Retina (tissue), 1 donor: ENCODE measurements at regions not wholly inside any gene's neighbourhood (a gene's known extent, or its start where the extent isn't known, plus 50 kb on each side); places are given as distances from the start of the nearest gene placed in this dataset.
"Not testable (repeated sequence)": the region's sequence is repeated elsewhere in the genome, so short reads cannot be mapped to it uniquely, and the experiment has no call there.

ENCODE experiments used
- DNase-seq: peaks from one replicate; pipeline ENCODE4 v3.0.0-alpha.2; 2016

DNA sequence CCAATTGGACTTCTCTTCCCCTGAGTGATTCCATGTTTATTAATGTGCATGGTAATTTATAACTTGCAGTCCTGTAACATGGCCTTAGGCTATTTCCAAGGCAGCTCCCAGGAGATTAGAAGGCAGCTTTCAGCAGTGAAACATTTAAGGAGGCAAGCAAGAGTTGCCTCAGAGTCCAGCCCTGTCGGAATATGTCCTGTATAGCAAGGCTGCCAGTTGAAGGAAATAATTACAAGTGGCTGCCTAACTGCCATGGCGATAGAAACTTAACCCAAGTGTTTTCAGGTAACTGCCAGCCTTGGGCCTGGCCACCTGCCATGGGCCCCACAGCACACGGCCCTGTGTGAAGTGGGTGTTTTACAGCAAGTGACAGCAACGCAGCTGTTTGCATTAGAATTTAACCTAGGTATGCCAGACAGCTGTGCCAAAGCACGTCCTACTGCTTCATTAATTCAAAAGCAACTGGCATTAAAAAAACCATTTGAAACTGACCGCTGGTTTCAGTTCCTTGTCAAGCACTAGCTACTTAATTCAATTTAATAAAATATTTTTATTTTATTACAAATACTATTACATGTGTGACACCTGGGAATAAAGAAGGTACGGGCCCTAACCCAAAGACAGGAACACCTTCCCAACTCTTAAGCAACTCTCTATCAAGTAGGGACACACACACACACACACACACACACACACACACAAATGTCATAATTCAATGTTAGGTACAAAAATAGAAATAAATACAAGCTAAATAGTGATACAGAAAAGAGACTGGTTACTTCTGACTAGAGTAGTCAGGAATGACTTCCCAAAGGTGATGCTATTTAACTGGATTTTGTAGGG is 151.8 kb upstream of the HEY2 start:
- DNase-seq = peak; percentile 38

DNA sequence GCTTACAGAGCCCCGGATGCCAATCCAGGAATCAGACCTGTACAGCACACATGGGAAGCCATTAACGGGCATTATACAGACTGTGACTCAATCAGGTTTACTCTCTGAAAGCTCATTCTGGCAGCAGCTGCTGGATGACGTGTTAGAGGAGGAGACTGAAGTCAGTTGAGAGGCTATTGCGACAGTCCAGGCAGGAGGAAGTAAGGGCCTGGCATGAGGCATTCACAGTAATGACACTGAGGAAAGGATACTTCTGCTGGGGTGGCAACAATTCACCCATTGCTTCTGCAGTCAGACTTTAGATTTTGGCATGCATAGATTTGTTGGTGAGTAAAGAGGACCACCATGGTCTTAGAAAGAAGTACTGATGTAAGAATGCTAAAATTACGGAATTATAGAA is 151.0 kb upstream of the HEY2 start:
- DNase-seq = no peak

GRCh38 chr6:125604257-125604656 is 145.2 kb upstream of the HEY2 start:
- DNase-seq = no peak

GRCh38 chr6:125611573-125612344 is 137.7 kb upstream of the HEY2 start:
- DNase-seq = peak; percentile 57

GRCh38 chr6:125612345-125612846 is 137.0 kb upstream of the HEY2 start:
- DNase-seq = no peak

- DNase-seq = no peak
Measured at GRCh38 chr6:125618629-125619028, 130.8 kb upstream of the HEY2 start.

DNA sequence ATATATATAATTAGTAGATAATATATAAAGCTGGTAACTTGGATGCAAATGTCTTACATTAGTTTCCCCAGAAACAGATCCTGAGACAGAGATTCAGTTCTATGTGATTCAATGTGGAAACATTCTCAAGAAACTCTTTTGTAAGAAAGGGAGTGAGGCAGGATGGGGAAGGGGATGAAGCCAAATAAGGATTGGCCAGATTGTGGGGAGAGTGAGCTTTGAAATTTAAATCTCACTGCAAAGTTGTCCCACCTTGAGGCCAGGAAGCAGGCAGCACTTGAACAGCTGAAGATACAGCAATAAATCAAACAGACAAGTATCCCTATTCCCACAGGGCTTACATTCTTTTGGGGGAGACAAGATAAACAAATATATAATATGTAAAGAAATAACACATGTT is 126.3 kb upstream of the HEY2 start:
- DNase-seq = no peak

DNA sequence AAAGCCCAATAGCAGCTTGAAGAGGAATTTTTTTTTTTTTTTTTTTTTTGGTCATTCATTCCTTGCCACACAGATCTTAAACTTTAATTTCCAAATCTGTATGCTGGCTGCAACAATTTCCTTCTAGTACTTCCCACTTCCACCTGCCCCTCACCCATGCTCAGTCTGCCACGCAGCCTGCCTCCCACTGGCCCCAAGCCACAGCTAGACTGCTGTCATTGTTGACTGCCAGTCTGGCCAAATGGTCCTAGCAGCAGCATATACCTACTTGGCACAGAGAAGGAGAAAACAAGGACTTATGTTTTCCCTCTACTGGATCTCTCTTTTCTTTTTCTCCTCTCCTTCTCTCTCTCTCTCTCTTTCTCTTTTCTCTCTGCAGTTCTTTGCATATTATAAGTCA is 118.3 kb upstream of the HEY2 start:
- DNase-seq = no peak

GRCh38 chr6:125636011-125636410 is 113.4 kb upstream of the HEY2 start:
- not testable (repeated sequence) for DNase-seq

DNA sequence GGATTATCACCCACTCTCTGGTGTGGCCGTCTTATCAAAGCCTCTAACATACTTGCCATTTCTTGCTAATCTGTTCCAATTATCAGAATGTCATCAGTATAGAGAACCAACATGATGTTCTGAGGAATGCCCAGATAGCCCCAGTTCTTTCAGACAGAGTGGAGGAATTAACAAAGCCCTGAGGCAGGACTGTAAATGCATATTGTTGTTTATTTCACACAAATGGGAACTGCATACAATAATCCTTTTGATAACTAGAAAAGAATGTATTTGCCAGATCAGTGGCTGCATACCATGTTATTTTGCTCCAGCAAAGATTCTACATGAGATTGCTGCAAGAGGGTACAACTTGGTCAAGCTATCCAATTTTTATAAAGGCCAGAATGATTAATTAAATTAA is 112.8 kb upstream of the HEY2 start:
- no peak for DNase-seq

DNA sequence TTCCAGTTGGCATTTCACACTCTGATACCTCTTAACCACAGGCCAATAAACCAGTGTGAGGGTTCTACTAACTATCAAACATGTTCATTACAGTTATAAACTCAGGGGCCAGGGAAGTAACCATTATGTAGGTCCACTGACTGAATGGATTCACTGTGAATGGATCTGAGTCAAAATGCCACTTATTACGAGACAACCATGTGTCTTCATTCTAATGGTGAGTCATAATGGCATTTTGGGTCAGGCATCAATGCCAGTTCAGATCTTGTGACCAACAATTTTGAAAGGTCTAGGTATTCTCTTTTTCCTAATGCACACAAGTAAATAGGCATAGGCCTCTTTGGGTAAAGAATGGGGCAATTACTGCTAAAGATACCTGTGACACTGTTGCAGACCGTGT is 112.2 kb upstream of the HEY2 start:
- DNase-seq = no peak

DNA sequence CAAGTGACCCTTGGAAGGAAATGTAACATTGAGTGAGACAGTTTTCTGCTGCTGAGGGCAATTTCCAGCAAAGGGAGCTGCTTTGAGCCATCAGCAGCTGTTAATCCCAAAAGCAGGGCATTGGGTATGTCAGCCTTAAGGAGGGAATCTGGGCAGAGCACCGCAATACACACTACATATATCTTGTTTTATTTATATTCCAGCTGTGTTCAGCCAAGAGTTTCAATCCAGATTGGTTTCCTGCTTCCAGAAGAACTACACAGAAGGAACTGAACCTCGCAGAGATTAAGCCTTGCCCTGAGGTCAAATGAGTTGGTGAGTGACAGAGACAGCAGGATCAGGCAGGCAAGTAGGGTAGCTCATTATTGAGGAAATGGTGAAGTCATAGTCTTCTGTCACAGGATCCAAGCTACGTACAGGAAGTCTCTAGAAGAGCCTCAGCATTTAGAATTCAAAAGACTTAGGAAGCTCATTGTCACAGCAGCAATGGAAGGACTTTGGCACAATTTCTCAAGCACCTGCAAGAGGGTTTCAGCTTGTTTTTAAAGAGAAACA is 109.9 kb upstream of the HEY2 start:
- no peak for DNase-seq

DNA sequence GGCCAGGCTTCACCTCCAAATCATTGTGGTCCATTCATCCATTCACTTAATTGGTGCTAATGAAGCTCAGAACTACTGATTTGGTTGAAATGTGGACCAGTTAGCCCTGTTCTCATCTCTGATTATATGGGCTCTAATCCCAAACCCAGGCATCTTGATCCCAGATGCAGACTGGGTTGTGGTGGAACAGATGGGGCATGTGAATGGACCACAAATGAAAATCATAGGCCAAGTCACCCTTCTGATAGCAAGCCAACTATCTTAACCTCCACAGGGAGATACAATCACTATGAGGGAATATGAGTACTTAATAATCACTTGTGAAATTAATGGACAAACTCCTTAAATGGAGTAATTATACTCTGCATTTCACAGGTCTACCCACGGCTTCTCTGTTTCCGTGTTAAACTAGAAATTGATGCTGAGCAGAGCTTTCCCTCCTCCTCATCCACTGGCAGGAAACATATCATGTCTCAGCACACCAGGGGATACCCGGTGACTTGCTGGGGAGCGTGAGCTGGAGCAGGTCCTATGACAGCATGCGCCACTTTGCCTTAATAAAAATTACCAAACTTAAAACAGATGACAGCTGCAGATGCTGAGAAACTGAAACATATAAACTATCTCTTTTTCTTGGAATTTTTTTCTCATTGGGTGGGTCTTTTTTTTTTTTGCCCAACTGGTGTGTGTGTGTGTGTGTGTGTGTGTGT is 108.8 kb upstream of the HEY2 start:
- DNase-seq = no peak

DNA sequence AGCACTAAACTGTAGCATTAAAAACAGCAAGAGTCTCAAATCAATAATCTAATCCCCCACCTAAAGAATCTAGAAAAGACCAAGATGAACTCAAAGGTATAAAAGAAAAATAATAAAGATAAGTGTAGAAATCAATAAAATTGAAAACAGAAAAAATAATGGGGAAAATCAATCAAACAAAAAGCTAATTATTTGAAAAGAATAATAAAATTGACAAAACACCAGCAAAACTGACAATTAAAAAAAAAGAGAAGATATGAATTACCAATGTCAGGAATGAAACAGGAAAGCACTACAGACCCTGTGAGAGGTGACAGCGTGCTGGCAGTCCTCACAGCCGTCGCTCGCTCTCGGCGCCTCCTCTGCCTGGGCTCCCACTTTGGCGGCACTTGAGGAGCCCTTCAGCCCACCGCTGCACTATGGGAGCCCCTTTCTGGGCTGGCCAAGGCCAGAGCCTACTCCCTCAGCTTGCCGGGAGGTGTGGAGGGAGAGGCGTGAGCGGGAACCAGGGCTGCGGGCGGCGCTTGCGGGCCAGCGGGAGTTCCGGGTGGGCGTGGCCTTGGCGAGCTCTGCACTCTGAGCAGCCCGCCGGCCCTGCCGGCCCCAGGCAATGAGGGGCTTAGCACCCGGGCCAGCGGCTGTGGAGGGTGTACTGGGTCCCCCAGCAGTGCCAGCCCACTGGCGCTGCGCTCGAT is 105.3 kb upstream of the HEY2 start:
- not testable (repeated sequence) for DNase-seq

DNA sequence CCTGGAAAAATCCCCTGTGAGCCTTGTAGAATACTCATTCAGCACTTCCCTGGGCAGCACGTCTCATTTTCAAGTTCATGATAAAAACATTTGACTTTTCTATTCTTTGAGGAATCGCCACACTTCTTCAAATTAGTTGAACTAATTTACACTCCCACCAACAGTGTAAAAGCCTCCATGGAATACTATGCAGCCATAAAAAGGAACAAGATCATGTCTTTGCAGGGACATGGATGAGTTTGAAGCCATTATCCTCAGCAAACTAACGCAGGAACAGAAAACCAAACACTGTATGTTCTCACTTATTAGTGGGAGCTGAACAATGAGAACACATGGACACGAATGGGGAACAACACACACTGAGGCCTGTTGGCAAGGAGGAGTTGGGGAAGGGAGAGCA is 102.0 kb upstream of the HEY2 start:
- DNase-seq = no peak

DNA sequence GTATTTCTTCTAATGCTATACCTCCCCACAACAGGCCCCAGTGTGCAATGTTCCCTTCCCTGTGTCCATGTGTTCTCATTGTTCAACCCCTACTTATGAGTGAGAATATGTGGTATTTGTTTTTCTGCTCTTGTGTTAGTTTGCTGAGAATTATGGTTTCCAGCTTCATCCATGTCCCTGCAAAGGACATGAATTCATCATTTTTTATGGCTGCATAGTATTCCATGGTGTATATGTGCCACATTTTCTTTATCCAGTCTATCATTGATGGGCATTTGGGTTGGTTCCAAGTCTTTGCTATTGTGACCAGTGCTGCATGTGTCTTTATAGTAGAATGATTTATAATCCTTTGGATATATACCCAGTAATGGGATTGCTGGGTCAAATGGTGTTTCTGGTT is 95.7 kb upstream of the HEY2 start:
- not testable (repeated sequence) for DNase-seq

GRCh38 chr6:125655511-125655910 is 93.9 kb upstream of the HEY2 start:
- no peak for DNase-seq

- DNase-seq = no peak
Measured at GRCh38 chr6:125656287-125656870, 93.1 kb upstream of the HEY2 start.

DNA sequence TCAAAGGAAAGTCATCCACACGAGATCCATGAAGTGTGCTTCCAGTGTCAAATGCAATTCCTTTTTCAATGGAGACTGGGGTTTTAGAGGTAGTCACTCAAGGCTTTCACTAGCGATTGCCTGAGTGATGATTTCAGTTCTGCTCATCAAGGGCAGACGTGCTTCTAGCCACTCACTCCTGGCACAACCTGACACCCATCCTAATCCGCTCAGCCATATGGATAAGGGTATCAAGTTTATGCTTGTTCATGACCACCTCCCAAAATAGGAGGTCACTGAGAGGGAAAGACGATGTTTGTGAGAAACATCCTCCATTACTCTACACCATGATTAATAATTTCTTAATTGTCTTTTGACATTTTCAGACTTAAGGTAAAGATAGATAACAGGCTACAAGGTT is 91.3 kb upstream of the HEY2 start:
- DNase-seq = no peak

GRCh38 chr6:125658759-125659431 is 90.5 kb upstream of the HEY2 start:
- no peak for DNase-seq

DNA sequence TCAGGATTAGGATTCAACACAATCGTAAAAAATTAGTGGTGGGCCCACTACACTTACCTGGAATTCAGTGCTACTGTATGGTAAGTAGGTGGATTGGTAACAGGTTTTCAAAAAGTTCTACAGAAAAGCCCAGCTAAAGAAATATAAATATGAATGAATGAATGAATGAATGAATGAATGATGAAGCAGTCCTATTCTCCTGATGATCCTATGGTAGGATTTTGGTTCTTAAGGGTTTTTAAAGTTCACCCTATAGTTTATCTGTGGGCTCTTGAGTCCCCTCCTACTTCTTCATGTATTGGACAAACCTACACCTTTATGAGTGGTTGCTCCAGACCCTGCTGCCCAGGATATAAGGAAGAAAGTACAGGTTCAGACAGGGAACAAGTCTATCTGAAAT is 89.5 kb upstream of the HEY2 start:
- DNase-seq = no peak

DNA sequence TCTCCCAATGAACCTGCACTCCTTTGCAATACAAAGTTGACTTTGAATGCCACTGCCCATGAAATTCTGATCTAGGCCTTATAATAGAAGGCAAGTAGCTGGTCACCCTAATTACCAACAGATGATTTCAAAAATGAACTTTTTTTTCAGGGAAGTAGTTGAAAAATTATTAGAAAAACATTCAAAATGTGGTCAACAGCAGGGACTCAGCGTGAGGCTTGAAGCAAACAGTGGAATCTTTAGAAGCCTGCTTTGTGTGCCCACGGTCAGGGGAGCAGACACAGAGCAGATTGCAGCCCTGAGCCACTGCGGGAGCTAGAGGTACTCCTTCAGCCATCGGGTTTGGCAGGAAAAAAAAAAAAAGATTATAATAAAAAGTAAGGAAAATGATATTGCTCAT is 87.1 kb upstream of the HEY2 start:
- no peak for DNase-seq
